Naive thymus-derived CD4-positive, alpha-beta T cell (primary cell): ENCODE measurements at regions not wholly inside any gene's neighbourhood (a gene's known extent, or its start where the extent isn't known, plus 50 kb on each side); places are given as distances from the start of the nearest gene placed in this dataset.

ENCODE experiments used
- ATAC-seq: fragments of 150-1000 bp; cut with Tn5 transposase; 2 replicates; pipeline ENCODE4 v1.10.0; 2021; ENCODE audit warnings: mild to moderate bottlenecking, moderate library complexity
- CTCF ChIA-PET: fragments of 350-600 bp; sonication (Branson Sonifier 250); formaldehyde crosslinking; loops from one replicate; lab custom pipeline; 2021; ENCODE audit warnings: antibody characterized with exemption; lab: Charles Lee
- POLR2A ChIA-PET: fragments of 350-600 bp; sonication (Branson Sonifier 250); formaldehyde crosslinking; loops from one replicate; lab custom pipeline; 2021; ENCODE audit warnings: antibody characterized with exemption, inconsistent platforms; lab: Charles Lee
- DNase-seq, 9 donors: peaks; one replicate each; pipeline versions ENCODE4 v3.0.0 to v3.0.0-alpha.2; 2020 to 2022; ENCODE audit warnings: mixed read lengths in 1 of 9
- H3K27ac ChIP-seq: one replicate; pipeline ENCODE4 v1.7.0; 2013; ENCODE audit warnings: mild to moderate bottlenecking, low read depth, low read length, moderate library complexity
- H3K27me3 ChIP-seq, 2 donors: one replicate each; pipeline ENCODE4 v1.7.0; 2013; ENCODE audit warnings: low read length in 2 of 2, mild to moderate bottlenecking in 2 of 2, moderate library complexity in 2 of 2; ENCODE audit not compliant: control insufficient read depth in 2 of 2, insufficient read depth in 2 of 2
- H3K36me3 ChIP-seq, 3 experiments: 1 replicate in 2 of 3; 2 replicates in 1 of 3; pipeline ENCODE4 v1.7.0; 2013; ENCODE audit warnings: low read length in 3 of 3, mild to moderate bottlenecking in 3 of 3, moderate library complexity in 1 of 3; ENCODE audit not compliant: insufficient read depth in 3 of 3, control insufficient read depth in 2 of 3
- H3K4me1 ChIP-seq, 2 donors: one replicate each; pipeline ENCODE4 v1.7.0; 2013; ENCODE audit warnings: low read length in 2 of 2, mild to moderate bottlenecking in 2 of 2, moderate library complexity in 1 of 2; ENCODE audit not compliant: control insufficient read depth in 2 of 2, insufficient read depth in 2 of 2
- H3K4me3 ChIP-seq: 2 replicates; pipeline ENCODE4 v1.7.0; 2013; ENCODE audit warnings: mild to moderate bottlenecking, low read length
- H3K9me3 ChIP-seq, 3 experiments: 1 replicate in 2 of 3; 2 replicates in 1 of 3; pipeline ENCODE4 v1.7.0; 2013; ENCODE audit warnings: low read length in 3 of 3; ENCODE audit not compliant: control insufficient read depth in 2 of 3
- H3K27ac Mint-ChIP-seq, 9 donors: one replicate each; pipeline ENCODE4 v1.8.0; 2020 to 2022; ENCODE audit warnings: mixed read lengths in 9 of 9, mild to moderate bottlenecking in 8 of 9, moderate library complexity in 5 of 9, inconsistent platforms in 2 of 9
- H3K27me3 Mint-ChIP-seq, 5 donors: one replicate each; pipeline ENCODE4 v1.8.0; 2021 to 2022; ENCODE audit warnings: mixed read lengths in 5 of 5, mild to moderate bottlenecking in 1 of 5
- H3K36me3 Mint-ChIP-seq, 5 donors: one replicate each; pipeline ENCODE4 v1.8.0; 2020 to 2022; ENCODE audit warnings: mixed read lengths in 5 of 5, mild to moderate bottlenecking in 3 of 5, inconsistent platforms in 1 of 5
- H3K4me1 Mint-ChIP-seq, 7 donors: one replicate each; pipeline ENCODE4 v1.8.0; 2020 to 2022; ENCODE audit warnings: mixed read lengths in 7 of 7, mild to moderate bottlenecking in 3 of 7, inconsistent platforms in 1 of 7
- H3K4me3 Mint-ChIP-seq, 10 donors: one replicate each; pipeline ENCODE4 v1.8.0; 2020 to 2022; ENCODE audit warnings: mild to moderate bottlenecking in 10 of 10, mixed read lengths in 10 of 10, moderate library complexity in 6 of 10, inconsistent platforms in 2 of 10
- H3K9me3 Mint-ChIP-seq, 11 donors: one replicate each; pipeline ENCODE4 v1.8.0; 2020 to 2022; ENCODE audit warnings: mixed read lengths in 11 of 11, mild to moderate bottlenecking in 4 of 11, inconsistent platforms in 1 of 11, moderate library complexity in 1 of 11
- intact Hi-C, 2 donors: fragments of 100-400 bp; cut with micrococcal nuclease; formaldehyde crosslinking; loops; one replicate each; pipeline ENCODE4 v1.15.1; 2023

DNA sequence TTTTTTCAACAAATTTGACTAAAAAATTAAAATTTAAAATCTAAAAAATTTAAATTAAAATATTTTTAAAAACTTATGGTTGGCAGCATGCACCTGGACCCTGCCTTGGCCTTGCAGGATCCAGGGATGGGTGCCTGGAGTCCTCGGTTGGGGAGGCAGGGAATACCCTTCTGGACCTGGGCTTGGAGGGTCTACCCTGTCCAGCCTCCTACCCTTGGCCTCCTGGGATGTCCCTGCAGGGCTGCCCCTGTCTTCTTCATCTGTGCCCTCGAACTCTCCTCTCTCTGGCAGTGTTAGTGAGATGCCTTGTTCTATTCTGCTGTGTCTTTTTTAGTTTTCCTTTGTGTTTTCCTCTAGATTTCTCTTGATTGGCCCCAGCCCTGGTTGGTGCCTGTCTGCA is 68.9 kb upstream of the HAAO start:
- Mint-ChIP-seq H3K4me3 (no peak overlapping the region), H3K4me1 (peaks cover 0 to 2% (median 0%) of the 10 kb centered on the region in 7 donors), H3K27me3 (peaks cover 0 to 3% (median 0%) of the 10 kb centered on the region in 5 donors), H3K36me3 (no peaks in the 10 kb centered on the region), H3K9me3 (peaks cover 0 to 12% (median 2%) of the 10 kb centered on the region in 11 donors), H3K27ac (peak overlapping the region in 1 of 9 donors; percentile 46)
- intact Hi-C loops: no loop called here
- H3K36me3 ChIP-seq: no peaks in the 10 kb centered on the region
- H3K9me3 ChIP-seq: no peaks in the 10 kb centered on the region
- POLR2A ChIA-PET: no interaction called here
- no peak overlapping the region for H3K4me3 ChIP-seq
- H3K27ac ChIP-seq: no peak overlapping the region
- H3K27me3 ChIP-seq: no peaks in the 10 kb centered on the region
- CTCF ChIA-PET: no interaction called here
- H3K4me1 ChIP-seq: no peaks in the 10 kb centered on the region
- no peak for DNase-seq
- ATAC-seq: no peak

DNA sequence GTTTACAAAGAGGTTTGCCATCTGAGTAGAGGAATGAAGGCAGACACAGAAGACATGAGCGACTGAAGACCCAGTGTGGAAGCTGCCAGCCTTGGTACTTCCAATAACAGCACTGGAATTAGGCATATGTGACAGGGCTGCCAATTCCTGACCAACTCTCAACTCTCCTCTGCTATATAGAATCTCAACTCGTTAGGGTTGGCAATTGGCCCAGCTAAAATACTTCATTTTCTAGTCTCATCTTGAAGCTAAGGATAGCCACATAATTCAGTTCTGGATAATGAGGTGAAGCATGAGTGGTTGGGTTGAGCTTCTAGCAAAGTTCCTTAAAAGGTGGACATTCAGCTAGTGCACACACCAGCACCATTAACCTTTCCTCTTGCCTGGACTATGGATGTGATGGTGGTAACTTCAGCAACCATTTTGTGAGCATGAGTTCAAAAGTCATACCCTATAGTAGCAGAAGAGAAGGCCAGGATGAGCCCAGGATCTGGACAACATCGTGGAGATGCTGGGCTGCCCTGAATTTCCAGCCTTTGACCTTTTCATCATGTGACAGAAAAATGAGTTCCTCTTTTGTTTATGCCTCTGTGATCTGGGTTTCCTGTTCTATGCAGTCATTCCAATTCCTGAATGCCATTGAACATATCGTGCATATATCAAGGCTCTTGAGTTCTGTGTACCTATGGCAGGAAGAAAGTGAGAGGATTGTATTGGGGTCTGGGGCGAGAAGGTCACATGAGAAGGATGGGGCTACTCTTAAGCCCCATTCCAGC is 68.1 kb upstream of the HAAO start:
- Histone ChIP-seq H3K27me3 (no peaks in the 10 kb centered on the region), H3K4me1 (no peaks in the 10 kb centered on the region), H3K4me3 (no peak overlapping the region), H3K36me3 (no peaks in the 10 kb centered on the region), H3K27ac (no peak overlapping the region), H3K9me3 (no peaks in the 10 kb centered on the region)
- POLR2A ChIA-PET: no interaction called here
- H3K27ac Mint-ChIP-seq: peak overlapping the region in 1 of 9 donors; percentile 46
- CTCF ChIA-PET: interaction anchor here (0.7 to 5.5 kb wide), 5 partner anchors 17 to 681 kb away, joined by 3 to 26 read pairs (median 7); no protein-coding TSS in a partner anchor
- intact Hi-C loops: no loop called here
- ATAC-seq: no peak
- peaks cover 0 to 3% (median 0%) of the 10 kb centered on the region in 5 donors for H3K27me3 Mint-ChIP-seq
- peaks cover 0 to 2% (median 0%) of the 10 kb centered on the region in 7 donors for H3K4me1 Mint-ChIP-seq
- H3K9me3 Mint-ChIP-seq: peaks cover 0 to 12% (median 2%) of the 10 kb centered on the region in 11 donors
- no peaks in the 10 kb centered on the region for H3K36me3 Mint-ChIP-seq
- H3K4me3 Mint-ChIP-seq: no peak overlapping the region
- DNase-seq: no peak

- Mint-ChIP-seq H3K27ac (no peak overlapping the region), H3K27me3 (peaks cover 0 to 3% (median 0%) of the 10 kb centered on the region in 5 donors), H3K36me3 (no peaks in the 10 kb centered on the region), H3K4me3 (no peak overlapping the region), H3K4me1 (peaks cover 0 to 2% (median 0%) of the 10 kb centered on the region in 7 donors), H3K9me3 (peaks cover 0 to 12% (median 2%) of the 10 kb centered on the region in 11 donors)
- intact Hi-C loops: loop anchor here (1.0 to 10.0 kb wide), 9 partner anchors 31 to 750 kb away; partner anchors contain the start of gene ZFP36L2 (in 1 of the 2)
- Histone ChIP-seq H3K27me3 (no peaks in the 10 kb centered on the region), H3K27ac (no peak overlapping the region), H3K4me3 (no peak overlapping the region), H3K4me1 (no peaks in the 10 kb centered on the region), H3K36me3 (no peaks in the 10 kb centered on the region), H3K9me3 (no peaks in the 10 kb centered on the region)
- ChIA-PET CTCF (interaction anchor here (0.7 to 5.5 kb wide), 6 partner anchors 11 to 681 kb away, joined by 3 to 26 read pairs (median 6); no protein-coding TSS in a partner anchor), POLR2A (no interaction called here)
- no peak for DNase-seq
- no peak for ATAC-seq
These were observed 67.4 kb upstream of the HAAO start for GRCh38 chr2:42859791-42860190.

DNA sequence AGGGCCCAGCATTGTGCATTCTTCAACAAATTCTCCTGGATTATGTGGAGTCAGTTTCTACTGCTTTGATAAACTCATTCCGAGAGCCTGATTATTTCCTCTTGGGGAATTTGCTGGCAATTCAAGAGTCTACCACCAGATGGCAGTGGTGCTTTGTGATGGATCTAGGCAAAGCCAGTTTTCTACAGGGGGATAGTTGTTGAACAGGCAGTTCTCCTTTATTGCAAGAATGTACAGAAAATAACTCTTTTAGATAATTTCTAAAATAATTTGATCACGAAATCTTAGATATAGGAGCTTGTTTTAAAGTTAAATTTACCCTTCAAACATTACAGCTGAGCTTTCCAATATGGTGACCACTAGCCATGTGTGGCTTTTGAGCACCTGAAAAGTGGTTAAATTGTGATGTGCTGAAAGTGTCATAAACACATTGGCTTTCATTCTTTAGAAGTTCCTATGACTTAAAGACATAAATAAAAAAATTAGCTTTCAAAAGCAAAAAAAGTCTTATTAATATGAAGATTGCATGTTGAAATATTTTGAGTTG is 66.7 kb upstream of the HAAO start:
- Histone ChIP-seq H3K36me3 (no peaks in the 10 kb centered on the region), H3K4me3 (no peak overlapping the region), H3K4me1 (no peaks in the 10 kb centered on the region), H3K27me3 (no peaks in the 10 kb centered on the region), H3K9me3 (no peaks in the 10 kb centered on the region), H3K27ac (no peak overlapping the region)
- intact Hi-C loops: loop anchor here (1.0 to 10.0 kb wide), 9 partner anchors 30 to 750 kb away; partner anchors contain the start of gene ZFP36L2 (in 1 of the 2)
- H3K36me3 Mint-ChIP-seq: no peaks in the 10 kb centered on the region
- DNase-seq (peak; percentile 15 to 75 (median 58)), ATAC-seq (peak; percentile 72)
- POLR2A ChIA-PET: no interaction called here
- no peak overlapping the region for H3K27ac Mint-ChIP-seq
- CTCF ChIA-PET: interaction anchor here (0.7 to 5.5 kb wide), 6 partner anchors 10 to 682 kb away, joined by 3 to 26 read pairs (median 6); no protein-coding TSS in a partner anchor
- peaks cover 0 to 12% (median 2%) of the 10 kb centered on the region in 11 donors for H3K9me3 Mint-ChIP-seq
- no peak overlapping the region for H3K4me3 Mint-ChIP-seq
- H3K4me1 Mint-ChIP-seq: peaks cover 0 to 4% (median 0%) of the 10 kb centered on the region in 7 donors
- peaks cover 0 to 3% (median 0%) of the 10 kb centered on the region in 5 donors for H3K27me3 Mint-ChIP-seq

GRCh38 chr2:42858140-42859005 is 66.0 kb upstream of the HAAO start:
- ChIA-PET CTCF (interaction anchor here (0.6 to 5.5 kb wide), 8 partner anchors 20 to 754 kb away, joined by 3 to 26 read pairs (median 5); no protein-coding TSS in a partner anchor), POLR2A (no interaction called here)
- no peaks in the 10 kb centered on the region for H3K27me3 ChIP-seq
- Mint-ChIP-seq H3K27ac (peak overlapping the region in 1 of 9 donors; percentile 33), H3K4me1 (peaks cover 0 to 4% (median 0%) of the 10 kb centered on the region in 7 donors), H3K27me3 (peaks cover 0 to 3% (median 0%) of the 10 kb centered on the region in 5 donors), H3K36me3 (no peaks in the 10 kb centered on the region), H3K4me3 (no peak overlapping the region), H3K9me3 (peaks cover 0 to 12% (median 2%) of the 10 kb centered on the region in 11 donors)
- no peaks in the 10 kb centered on the region for H3K9me3 ChIP-seq
- no peak for DNase-seq
- no peak for ATAC-seq
- H3K4me1 ChIP-seq: no peaks in the 10 kb centered on the region
- no peak overlapping the region for H3K27ac ChIP-seq
- intact Hi-C loops: loop anchor here (1.0 to 10.0 kb wide), 9 partner anchors 30 to 751 kb away; partner anchors contain the start of gene ZFP36L2 (in 1 of the 2)
- H3K4me3 ChIP-seq: no peak overlapping the region
- no peaks in the 10 kb centered on the region for H3K36me3 ChIP-seq
